DOHH2 (cell line): ENCODE measurements at regions not wholly inside any gene's neighbourhood (a gene's known extent, or its start where the extent isn't known, plus 50 kb on each side); places are given as distances from the start of the nearest gene placed in this dataset.

Experiments
- CTCF ChIP-seq: fragments of 200-600 bp; sonication (generic); IDR thresholded peaks from one replicate; pipeline ENCODE4 v1.5.1; 2014; ENCODE audit warnings: antibody characterized with exemption, mild to moderate bottlenecking, low read depth, low read length; ENCODE audit not compliant: poor library complexity, severe bottlenecking
- EZH2phosphoT487 ChIP-seq: fragments of 200-600 bp; sonication (generic); IDR thresholded peaks from 2 replicates; pipeline ENCODE4 v1.6.1; 2017; ENCODE audit warnings: borderline replicate concordance, mild to moderate bottlenecking, antibody characterized with exemption, low read length, moderate library complexity, mixed read lengths

GRCh38 chr10:113433711-113434110, 119.1 kb upstream of the HABP2 start:
- TF ChIP-seq CTCF, result no peak
- TF ChIP-seq EZH2phosphoT487, result no peak
